SK-N-SH (cell line): ENCODE measurements at regions not wholly inside any gene's neighbourhood (a gene's known extent, or its start where the extent isn't known, plus 50 kb on each side); places are given as distances from the start of the nearest gene placed in this dataset.

ENCODE experiments used
- CTCF ChIA-PET: fragments of 300-600, 350-600 bp; formaldehyde crosslinking; extraction: SDS; loops from one replicate; lab custom pipeline; 2021; lab: Yijun Ruan, JAX
- POLR2A ChIA-PET: fragments of 350-600 bp; sonication (Branson Sonifier 250); formaldehyde crosslinking; extraction: SDS; loops from one replicate; lab custom pipeline; 2020; ENCODE audit warnings: antibody characterized with exemption, inconsistent platforms; lab: Yijun Ruan, JAX
- DNase-seq: peaks from one replicate; pipeline ENCODE4 v3.0.0; 2012
- H2AFZ ChIP-seq: fragments of 200-600 bp; sonication (generic); 2 replicates; pipeline ENCODE4 v1.8.1; 2016; ENCODE audit warnings: antibody characterized with exemption, mild to moderate bottlenecking, low read depth
- H3F3A ChIP-seq: fragments of 200-600 bp; sonication (generic); replicated peaks from 2 replicates; pipeline ENCODE3; 2016; ENCODE audit warnings: antibody characterized with exemption, mild to moderate bottlenecking; ENCODE audit not compliant: insufficient read depth
- H3K27ac ChIP-seq, 2 experiments: fragments of 200-500 bp in 1 of 2; fragments of 200-600 bp in 1 of 2; sonication (Bioruptor generic) in 1 of 2; sonication (generic), shearing (Covaris generic) in 1 of 2; 2 replicates each; pipeline versions ENCODE4 v1.5.1 to v1.6.1; 2014 to 2016; ENCODE audit warnings: low read depth in 2 of 2, inconsistent platforms in 1 of 2, low read length in 1 of 2, mild to moderate bottlenecking in 1 of 2, mixed read lengths in 1 of 2
- H3K27me3 ChIP-seq: fragments of 200-600 bp; sonication (generic), shearing (Covaris generic); 2 replicates; pipeline ENCODE4 v1.6.1; 2016; ENCODE audit warnings: mixed run types; ENCODE audit not compliant: insufficient read depth
- H3K36me3 ChIP-seq, 2 experiments: fragments of 200-500 bp in 1 of 2; fragments of 200-600 bp in 1 of 2; sonication (Bioruptor generic) in 1 of 2; sonication (generic) in 1 of 2; replicated peaks in 1 of 2; 2 replicates each; pipeline versions ENCODE3 to v1.5.1; 2014 to 2016; ENCODE audit warnings: low read length in 1 of 2, mild to moderate bottlenecking in 1 of 2; ENCODE audit not compliant: insufficient read depth in 2 of 2, control insufficient read depth in 1 of 2
- H3K4me1 ChIP-seq, 2 experiments: fragments of 200-500 bp in 1 of 2; fragments of 200-600 bp in 1 of 2; sonication (Bioruptor generic) in 1 of 2; sonication (generic), shearing (Covaris generic) in 1 of 2; 2 replicates each; pipeline versions ENCODE4 v1.5.1 to v1.6.1; 2014 to 2016; ENCODE audit warnings: low read depth in 1 of 2, low read length in 1 of 2, mixed run types in 1 of 2; ENCODE audit not compliant: insufficient read depth in 2 of 2, control insufficient read depth in 1 of 2
- H3K4me2 ChIP-seq: fragments of 200-600 bp; sonication (generic), shearing (Covaris generic); 2 replicates; pipeline ENCODE4 v1.6.1; 2017; ENCODE audit warnings: mixed run types
- H3K4me3 ChIP-seq, 2 experiments: fragments of 200-500 bp in 1 of 2; fragments of 200-600 bp in 1 of 2; sonication (Bioruptor generic) in 1 of 2; sonication (generic), shearing (Covaris generic) in 1 of 2; 2 replicates each; pipeline versions ENCODE4 v1.5.1 to v1.8.1; 2014 to 2016; ENCODE audit warnings: low read depth in 2 of 2, inconsistent platforms in 1 of 2, low read length in 1 of 2, mild to moderate bottlenecking in 1 of 2, mixed read lengths in 1 of 2, moderate library complexity in 1 of 2
- H3K79me2 ChIP-seq: fragments of 200-600 bp; sonication (generic); 2 replicates; pipeline ENCODE4 v1.8.1; 2017; ENCODE audit warnings: mild to moderate bottlenecking; ENCODE audit not compliant: insufficient read depth
- H3K9ac ChIP-seq: fragments of 200-600 bp; sonication (generic); 2 replicates; pipeline ENCODE4 v1.6.1; 2017; ENCODE audit warnings: mixed run types
- H3K9me2 ChIP-seq: fragments of 200-600 bp; sonication (generic); 2 replicates; pipeline ENCODE4 v1.6.1; 2017; ENCODE audit warnings: mixed run types
- H3K9me3 ChIP-seq: fragments of 200-600 bp; sonication (generic); 2 replicates; pipeline ENCODE4 v1.6.1; 2017; ENCODE audit warnings: mixed run types, mild to moderate bottlenecking, moderate library complexity
- H4K20me1 ChIP-seq: fragments of 200-600 bp; sonication (generic); 2 replicates; pipeline ENCODE4 v1.6.1; 2017; ENCODE audit warnings: mild to moderate bottlenecking, mixed run types; ENCODE audit not compliant: insufficient read depth
- CHD2 ChIP-seq: fragments of 150-350 bp; IDR thresholded peaks from 2 replicates; pipeline ENCODE4 v1.6.1; 2018; ENCODE audit warnings: low read length; ENCODE audit not compliant: partially characterized antibody
- ELF1 ChIP-seq: IDR thresholded peaks from 2 replicates; pipeline ENCODE4 v1.4.0; 2012
- EP300 ChIP-seq, 2 experiments: IDR thresholded peaks; 2 replicates each; pipeline versions ENCODE4 v1.4.0 to v1.6.1; 2012; ENCODE audit warnings: borderline replicate concordance in 1 of 2, low read depth in 1 of 2, low read length in 1 of 2
- EZH2phosphoT487 ChIP-seq: fragments of 200-600 bp; sonication (generic); IDR thresholded peaks from 2 replicates; pipeline ENCODE4 v1.6.1; 2017; ENCODE audit warnings: low read depth, mixed run types, mild to moderate bottlenecking, antibody characterized with exemption, moderate library complexity, borderline replicate concordance
- FOSL2 ChIP-seq: IDR thresholded peaks from 2 replicates; pipeline ENCODE4 v1.4.0; 2012; ENCODE audit warnings: low read depth, mild to moderate bottlenecking, moderate library complexity, borderline replicate concordance
- FOXM1 ChIP-seq: IDR thresholded peaks from 2 replicates; pipeline ENCODE4 v1.4.0; 2012; ENCODE audit warnings: low read depth, mild to moderate bottlenecking
- GABPA ChIP-seq: IDR thresholded peaks from 2 replicates; pipeline ENCODE4 v1.4.0; 2012; ENCODE audit warnings: low read depth, mild to moderate bottlenecking
- JUND ChIP-seq: IDR thresholded peaks from 2 replicates; pipeline ENCODE4 v1.4.0; 2012
- MXI1 ChIP-seq: IDR thresholded peaks from 2 replicates; pipeline ENCODE4 v1.6.1; 2012; ENCODE audit warnings: mild to moderate bottlenecking, low read depth, low read length, improper control_type of control experiment
- RAD21 ChIP-seq: IDR thresholded peaks from 2 replicates; pipeline ENCODE4 v1.6.1; 2012; ENCODE audit warnings: mild to moderate bottlenecking, low read length
- RCOR1 ChIP-seq: fragments of 150-350 bp; IDR thresholded peaks from 2 replicates; pipeline ENCODE4 v1.6.1; 2017; ENCODE audit warnings: antibody characterized with exemption, low read length
- RXRA ChIP-seq: IDR thresholded peaks from 2 replicates; pipeline ENCODE4 v1.4.0; 2012; ENCODE audit warnings: low read depth, mild to moderate bottlenecking, borderline replicate concordance
- SIN3A ChIP-seq: IDR thresholded peaks from 2 replicates; pipeline ENCODE4 v1.6.1; 2012; ENCODE audit warnings: low read depth, mild to moderate bottlenecking, low read length, moderate library complexity, borderline replicate concordance
- SMC3 ChIP-seq: IDR thresholded peaks from 2 replicates; pipeline ENCODE4 v1.6.1; 2012; ENCODE audit warnings: low read depth, low read length, improper control_type of control experiment
- WGBS: methylation state at CpG from one replicate; pipeline ENCODE4 v1.1.6; 2017; ENCODE audit warnings: low lambda C conversion rate; 5-methylcytosine and 5-hydroxymethylcytosine counted together
- TF ChIP-seq, protein P1 (sequence below): IDR thresholded peaks from 2 replicates; pipeline ENCODE4 v1.4.0; 2012; ENCODE audit warnings: low read depth
- TF ChIP-seq, protein P2 (sequence below): fragments of 150-350 bp; IDR thresholded peaks from 2 replicates; pipeline ENCODE4 v1.6.1; 2017; ENCODE audit warnings: antibody characterized with exemption, low read length, low read depth, borderline replicate concordance
- TF ChIP-seq, protein P3 (sequence below): IDR thresholded peaks from 2 replicates; pipeline ENCODE4 v1.4.0; 2012; ENCODE audit warnings: low read depth, borderline replicate concordance
- TF ChIP-seq, protein P4 (sequence below): IDR thresholded peaks from 2 replicates; pipeline ENCODE4; 2012
- TF ChIP-seq, protein P5 (sequence below): IDR thresholded peaks from 2 replicates; pipeline ENCODE4 v1.6.1; 2012; ENCODE audit warnings: mild to moderate bottlenecking, low read depth, low read length, moderate library complexity
- TF ChIP-seq, protein P6 (sequence below): fragments of 150-350 bp; IDR thresholded peaks from 2 replicates; pipeline ENCODE4 v1.6.1; 2016; ENCODE audit warnings: mild to moderate bottlenecking, low read depth, low read length

DNA sequence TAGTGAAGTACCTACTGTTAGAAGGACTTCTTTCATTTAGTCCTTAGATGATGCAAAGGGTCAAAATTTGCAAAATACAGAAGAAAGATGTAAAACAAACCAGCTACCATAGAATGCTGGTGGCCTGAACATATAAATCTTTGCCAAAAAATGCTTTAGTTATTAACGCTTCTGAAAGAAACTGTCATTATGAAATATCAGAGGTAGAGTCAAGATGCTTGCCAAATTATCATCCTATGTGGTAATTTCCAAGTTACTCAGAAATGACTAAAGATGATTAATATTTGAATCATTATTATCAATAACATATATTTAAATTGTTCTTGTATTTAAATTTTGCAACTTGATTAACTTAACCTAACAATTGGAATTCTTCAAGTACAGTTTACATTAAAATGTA, 588.4 kb upstream of the FAM241A start:
- Histone ChIP-seq H3K27ac (no peak overlapping the region), H2AFZ (no peak overlapping the region), H4K20me1 (no peaks in the 10 kb centered on the region), H3K27me3 (no peaks in the 10 kb centered on the region), H3K9ac (no peak overlapping the region), H3K36me3 (no peaks in the 10 kb centered on the region), H3K4me2 (no peak overlapping the region), H3K9me2 (no peaks in the 10 kb centered on the region), H3K9me3 (no peaks in the 10 kb centered on the region), H3K4me3 (no peak overlapping the region), H3F3A (no peaks in the 10 kb centered on the region), H3K4me1 (no peaks in the 10 kb centered on the region), H3K79me2 (no peaks in the 10 kb centered on the region)
- 3% methylated on average over 1 of the region's 1 CpG for WGBS
- DNase-seq, result no peak
- POLR2A ChIA-PET, result no interaction called here
- no peak for TF ChIP-seq SMC3
- TF ChIP-seq MXI1, result no peak
- TF ChIP-seq, protein P1, sequence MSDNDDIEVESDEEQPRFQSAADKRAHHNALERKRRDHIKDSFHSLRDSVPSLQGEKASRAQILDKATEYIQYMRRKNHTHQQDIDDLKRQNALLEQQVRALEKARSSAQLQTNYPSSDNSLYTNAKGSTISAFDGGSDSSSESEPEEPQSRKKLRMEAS, result no peak
- no peak for TF ChIP-seq SIN3A
- no peak for TF ChIP-seq JUND
- TF ChIP-seq, protein P2, sequence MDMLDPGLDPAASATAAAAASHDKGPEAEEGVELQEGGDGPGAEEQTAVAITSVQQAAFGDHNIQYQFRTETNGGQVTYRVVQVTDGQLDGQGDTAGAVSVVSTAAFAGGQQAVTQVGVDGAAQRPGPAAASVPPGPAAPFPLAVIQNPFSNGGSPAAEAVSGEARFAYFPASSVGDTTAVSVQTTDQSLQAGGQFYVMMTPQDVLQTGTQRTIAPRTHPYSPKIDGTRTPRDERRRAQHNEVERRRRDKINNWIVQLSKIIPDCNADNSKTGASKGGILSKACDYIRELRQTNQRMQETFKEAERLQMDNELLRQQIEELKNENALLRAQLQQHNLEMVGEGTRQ, result no peak
- no peak for TF ChIP-seq EP300 (IDR thresholded peaks at IDR 0.05; ENCODE audit: borderline replicate concordance in 1 of 2, low read depth in 1 of 2, low read length in 1 of 2)
- no peak for TF ChIP-seq ELF1
- TF ChIP-seq RXRA, result no peak
- TF ChIP-seq, protein P3, sequence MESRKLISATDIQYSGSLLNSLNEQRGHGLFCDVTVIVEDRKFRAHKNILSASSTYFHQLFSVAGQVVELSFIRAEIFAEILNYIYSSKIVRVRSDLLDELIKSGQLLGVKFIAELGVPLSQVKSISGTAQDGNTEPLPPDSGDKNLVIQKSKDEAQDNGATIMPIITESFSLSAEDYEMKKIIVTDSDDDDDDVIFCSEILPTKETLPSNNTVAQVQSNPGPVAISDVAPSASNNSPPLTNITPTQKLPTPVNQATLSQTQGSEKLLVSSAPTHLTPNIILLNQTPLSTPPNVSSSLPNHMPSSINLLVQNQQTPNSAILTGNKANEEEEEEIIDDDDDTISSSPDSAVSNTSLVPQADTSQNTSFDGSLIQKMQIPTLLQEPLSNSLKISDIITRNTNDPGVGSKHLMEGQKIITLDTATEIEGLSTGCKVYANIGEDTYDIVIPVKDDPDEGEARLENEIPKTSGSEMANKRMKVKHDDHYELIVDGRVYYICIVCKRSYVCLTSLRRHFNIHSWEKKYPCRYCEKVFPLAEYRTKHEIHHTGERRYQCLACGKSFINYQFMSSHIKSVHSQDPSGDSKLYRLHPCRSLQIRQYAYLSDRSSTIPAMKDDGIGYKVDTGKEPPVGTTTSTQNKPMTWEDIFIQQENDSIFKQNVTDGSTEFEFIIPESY, result no peak
- TF ChIP-seq CHD2, result no peak
- TF ChIP-seq FOSL2, result no peak
- TF ChIP-seq RCOR1, result no peak
- TF ChIP-seq FOXM1, result no peak
- CTCF ChIA-PET, result interaction anchor here (0.7 kb wide), 1 partner anchor 263 kb away, joined by 3 read pairs; no protein-coding TSS in a partner anchor

DNA sequence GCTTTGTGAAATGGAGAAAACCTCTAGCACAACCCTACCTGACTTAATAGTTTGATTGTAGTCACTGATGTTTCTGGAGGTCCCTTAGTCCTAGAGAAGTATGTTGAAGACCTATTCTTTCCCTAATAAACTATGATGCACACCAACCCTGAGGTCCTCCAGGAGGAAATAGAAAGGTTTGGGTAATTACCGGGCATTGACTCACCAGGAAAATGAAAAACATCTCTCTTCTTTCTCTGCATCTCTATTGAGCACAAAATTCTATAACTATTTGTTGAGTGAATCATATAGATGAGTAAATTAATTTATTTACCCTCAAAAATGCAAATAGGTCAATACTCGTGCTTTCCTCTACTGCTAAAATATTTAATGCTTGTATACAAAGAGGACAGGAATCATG, 582.4 kb upstream of the FAM241A start:
- H3K27ac ChIP-seq, result no peak overlapping the region
- H3K9me2 ChIP-seq, result no peaks in the 10 kb centered on the region
- no peaks in the 10 kb centered on the region for H3K79me2 ChIP-seq
- no peak overlapping the region for H3K9ac ChIP-seq
- TF ChIP-seq FOXM1, result no peak
- TF ChIP-seq GABPA, result no peak
- TF ChIP-seq, protein P4, sequence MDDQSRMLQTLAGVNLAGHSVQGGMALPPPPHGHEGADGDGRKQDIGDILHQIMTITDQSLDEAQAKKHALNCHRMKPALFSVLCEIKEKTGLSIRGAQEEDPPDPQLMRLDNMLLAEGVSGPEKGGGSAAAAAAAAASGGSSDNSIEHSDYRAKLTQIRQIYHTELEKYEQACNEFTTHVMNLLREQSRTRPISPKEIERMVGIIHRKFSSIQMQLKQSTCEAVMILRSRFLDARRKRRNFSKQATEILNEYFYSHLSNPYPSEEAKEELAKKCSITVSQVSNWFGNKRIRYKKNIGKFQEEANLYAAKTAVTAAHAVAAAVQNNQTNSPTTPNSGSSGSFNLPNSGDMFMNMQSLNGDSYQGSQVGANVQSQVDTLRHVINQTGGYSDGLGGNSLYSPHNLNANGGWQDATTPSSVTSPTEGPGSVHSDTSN, result no peak
- TF ChIP-seq SMC3, result no peak
- TF ChIP-seq EZH2phosphoT487, result no peak
- TF ChIP-seq RCOR1, result no peak
- TF ChIP-seq, protein P5, sequence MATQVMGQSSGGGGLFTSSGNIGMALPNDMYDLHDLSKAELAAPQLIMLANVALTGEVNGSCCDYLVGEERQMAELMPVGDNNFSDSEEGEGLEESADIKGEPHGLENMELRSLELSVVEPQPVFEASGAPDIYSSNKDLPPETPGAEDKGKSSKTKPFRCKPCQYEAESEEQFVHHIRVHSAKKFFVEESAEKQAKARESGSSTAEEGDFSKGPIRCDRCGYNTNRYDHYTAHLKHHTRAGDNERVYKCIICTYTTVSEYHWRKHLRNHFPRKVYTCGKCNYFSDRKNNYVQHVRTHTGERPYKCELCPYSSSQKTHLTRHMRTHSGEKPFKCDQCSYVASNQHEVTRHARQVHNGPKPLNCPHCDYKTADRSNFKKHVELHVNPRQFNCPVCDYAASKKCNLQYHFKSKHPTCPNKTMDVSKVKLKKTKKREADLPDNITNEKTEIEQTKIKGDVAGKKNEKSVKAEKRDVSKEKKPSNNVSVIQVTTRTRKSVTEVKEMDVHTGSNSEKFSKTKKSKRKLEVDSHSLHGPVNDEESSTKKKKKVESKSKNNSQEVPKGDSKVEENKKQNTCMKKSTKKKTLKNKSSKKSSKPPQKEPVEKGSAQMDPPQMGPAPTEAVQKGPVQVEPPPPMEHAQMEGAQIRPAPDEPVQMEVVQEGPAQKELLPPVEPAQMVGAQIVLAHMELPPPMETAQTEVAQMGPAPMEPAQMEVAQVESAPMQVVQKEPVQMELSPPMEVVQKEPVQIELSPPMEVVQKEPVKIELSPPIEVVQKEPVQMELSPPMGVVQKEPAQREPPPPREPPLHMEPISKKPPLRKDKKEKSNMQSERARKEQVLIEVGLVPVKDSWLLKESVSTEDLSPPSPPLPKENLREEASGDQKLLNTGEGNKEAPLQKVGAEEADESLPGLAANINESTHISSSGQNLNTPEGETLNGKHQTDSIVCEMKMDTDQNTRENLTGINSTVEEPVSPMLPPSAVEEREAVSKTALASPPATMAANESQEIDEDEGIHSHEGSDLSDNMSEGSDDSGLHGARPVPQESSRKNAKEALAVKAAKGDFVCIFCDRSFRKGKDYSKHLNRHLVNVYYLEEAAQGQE, result no peak
- TF ChIP-seq, protein P6, sequence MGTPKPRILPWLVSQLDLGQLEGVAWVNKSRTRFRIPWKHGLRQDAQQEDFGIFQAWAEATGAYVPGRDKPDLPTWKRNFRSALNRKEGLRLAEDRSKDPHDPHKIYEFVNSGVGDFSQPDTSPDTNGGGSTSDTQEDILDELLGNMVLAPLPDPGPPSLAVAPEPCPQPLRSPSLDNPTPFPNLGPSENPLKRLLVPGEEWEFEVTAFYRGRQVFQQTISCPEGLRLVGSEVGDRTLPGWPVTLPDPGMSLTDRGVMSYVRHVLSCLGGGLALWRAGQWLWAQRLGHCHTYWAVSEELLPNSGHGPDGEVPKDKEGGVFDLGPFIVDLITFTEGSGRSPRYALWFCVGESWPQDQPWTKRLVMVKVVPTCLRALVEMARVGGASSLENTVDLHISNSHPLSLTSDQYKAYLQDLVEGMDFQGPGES, result no peak
- TF ChIP-seq RAD21, result no peak
- no peak for TF ChIP-seq CHD2
- no peaks in the 10 kb centered on the region for H3K27me3 ChIP-seq
- no peaks in the 10 kb centered on the region for H3K36me3 ChIP-seq
- H3K4me2 ChIP-seq, result no peak overlapping the region
- no peaks in the 10 kb centered on the region for H3K9me3 ChIP-seq
- no peaks in the 10 kb centered on the region for H4K20me1 ChIP-seq
- no peaks in the 10 kb centered on the region for H3K4me1 ChIP-seq
- 1% methylated on average over 2 of the region's 2 CpGs for WGBS
- POLR2A ChIA-PET, result no interaction called here
- CTCF ChIA-PET, result no interaction called here
- H3F3A ChIP-seq, result no peaks in the 10 kb centered on the region
- no peak overlapping the region for H2AFZ ChIP-seq
- H3K4me3 ChIP-seq, result no peak overlapping the region
- no peak for DNase-seq
